ENCODE measurements at regions not wholly inside any gene's neighbourhood (a gene's known extent, or its start where the extent isn't known, plus 50 kb on each side); places are given as distances from the start of the nearest gene placed in this dataset.

GRCh38 chr1:96034006-96034405 is 687.6 kb upstream of the PTBP2 start:
- dilution Hi-C loops (cut with MboI; ENCODE audit: extremely low pct_ligation_motif_present, low sequenced_read_pairs) (no loop called here), intact Hi-C loops (cut with micrococcal nuclease) (no loop called here)
- no peak for FAIRE-seq

More at GRCh38 chr1:96034006-96034405, 687.6 kb upstream of the PTBP2 start:
- Histone ChIP-seq H3K4me3 (replicated peaks in 1 of 3; ENCODE audit: insufficient read depth in 1 of 3, low read depth in 1 of 3, low read length in 3 of 3) (no peak overlapping the region), H3K4me1 (ENCODE audit: control insufficient read depth, extremely low read depth, insufficient read depth, low read length) (no peaks in the 10 kb centered on the region), H3K9ac (replicated peaks; ENCODE audit: extremely low read depth, insufficient read depth, low read length) (no peak overlapping the region), H2AFZ (ENCODE audit: low read depth, low read length) (no peak overlapping the region), H3K27me3 (ENCODE audit: control insufficient read depth in 2 of 2, insufficient read depth in 2 of 2, low read length in 2 of 2) (peaks cover 0 to 1% of the 10 kb centered on the region in 2 experiments), H3K36me3 (ENCODE audit: control insufficient read depth in 2 of 2, extremely low read depth in 1 of 2, insufficient read depth in 2 of 2, low read length in 2 of 2) (no peaks in the 10 kb centered on the region), H3K9me1 (replicated peaks; ENCODE audit: control insufficient read depth, extremely low read depth, insufficient read depth, low read length) (no peaks in the 10 kb centered on the region), H4K20me1 (replicated peaks; ENCODE audit: control insufficient read depth, extremely low read depth, insufficient read depth, low read length) (no peaks in the 10 kb centered on the region), H3K9me3 (replicated peaks; ENCODE audit: control insufficient read depth, insufficient read depth, low read length) (no peaks in the 10 kb centered on the region), H3K4me2 (ENCODE audit: insufficient read depth, low read length) (no peak overlapping the region), H3K27ac (ENCODE audit: insufficient read depth, low read depth, low read length) (no peak overlapping the region), H3K79me2 (ENCODE audit: control insufficient read depth, insufficient read depth, low read length) (no peaks in the 10 kb centered on the region)
- no peak for TF ChIP-seq CTCF (IDR thresholded peaks at IDR 0.05; ENCODE audit: extremely low read depth in 1 of 2, insufficient read depth in 1 of 2, low read depth in 1 of 2, low read length in 2 of 2)
- TF ChIP-seq JUN (IDR thresholded peaks at IDR 0.05; ENCODE audit: borderline replicate concordance, insufficient read depth, insufficient read length, low read depth) = no peak
- TF ChIP-seq POLR2AphosphoS5 (IDR thresholded peaks at IDR 0.05; ENCODE audit: insufficient read depth, low read depth, low read length) = no peak
- no peak for TF ChIP-seq EZH2 (IDR thresholded peaks at IDR 0.05; ENCODE audit: borderline replicate concordance, low read depth, low read length, severe bottlenecking)
- TF ChIP-seq MYC (IDR thresholded peaks at IDR 0.05; ENCODE audit: low read depth, low read length) = no peak
- TF ChIP-seq POLR2A (IDR thresholded peaks at IDR 0.05; ENCODE audit: low read depth, low read length) = no peak
- DNase-seq (ENCODE audit: low read depth, low spot score) = no peak
- no TSS peak for BruUV-seq (replicated peaks)
- POLR2A ChIA-PET = no interaction called here
- CTCF ChIA-PET = no interaction called here

All from endothelial cell of umbilical vein (primary cell).